HEK293T (cell line): ENCODE measurements at regions not wholly inside any gene's neighbourhood (a gene's known extent, or its start where the extent isn't known, plus 50 kb on each side); places are given as distances from the start of the nearest gene placed in this dataset.

Experiments used
- ARNT ChIP-seq: fragments of 450-650 bp; IDR thresholded peaks from 2 replicates; pipeline ENCODE4 v1.6.1; 2017; ENCODE audit warnings: mild to moderate bottlenecking
- BHLHE40 ChIP-seq: fragments of 450-650 bp; IDR thresholded peaks from 2 replicates; pipeline ENCODE4 v1.6.1; 2016; ENCODE audit warnings: mild to moderate bottlenecking, moderate library complexity, borderline replicate concordance
- FOXM1 ChIP-seq: fragments of 450-650 bp; IDR thresholded peaks from 2 replicates; pipeline ENCODE4 v1.6.1; 2017; ENCODE audit warnings: mild to moderate bottlenecking, borderline replicate concordance
- HDGF ChIP-seq: fragments of 450-650 bp; IDR thresholded peaks from 2 replicates; pipeline ENCODE4 v1.6.1; 2017; ENCODE audit warnings: antibody characterized with exemption, borderline replicate concordance
- LEF1 ChIP-seq: fragments of 450-650 bp; IDR thresholded peaks from 2 replicates; pipeline ENCODE4 v1.6.1; 2017; ENCODE audit warnings: mild to moderate bottlenecking, borderline replicate concordance
- SP1 ChIP-seq: fragments of 450-650 bp; IDR thresholded peaks from 2 replicates; pipeline ENCODE4 v1.6.1; 2017
- SUZ12 ChIP-seq: fragments of 450-650 bp; IDR thresholded peaks from 2 replicates; pipeline ENCODE4 v1.6.1; 2016; ENCODE audit warnings: mild to moderate bottlenecking
- ZNF384 ChIP-seq: fragments of 450-650 bp; IDR thresholded peaks from 2 replicates; pipeline ENCODE4 v1.6.1; 2016

GRCh38 chr5:52181403-52181802 lies 606.3 kb upstream of the ITGA1 start:
- no peak for TF ChIP-seq FOXM1
- TF ChIP-seq HDGF: no peak
- no peak for TF ChIP-seq SP1
- no peak for TF ChIP-seq BHLHE40
- no peak for TF ChIP-seq ARNT
- no peak for TF ChIP-seq SUZ12
- TF ChIP-seq LEF1: no peak
- no peak for TF ChIP-seq ZNF384
